MG63 (cell line): ENCODE measurements at regions not wholly inside any gene's neighbourhood (a gene's known extent, or its start where the extent isn't known, plus 50 kb on each side); places are given as distances from the start of the nearest gene placed in this dataset.
A peak's percentile ranks its signal among the peaks of the same experiment; 100 is the strongest.

ENCODE experiments used
- DNase-seq: peaks from one replicate; pipeline ENCODE4 v3.0.0-alpha.2; 2020
- H3K27me3 ChIP-seq: fragments of 250-450 bp; sonication (Bioruptor Pico); 2 replicates; pipeline ENCODE4 v1.5.1; 2020; ENCODE audit warnings: mild to moderate bottlenecking, moderate library complexity
- H3K36me3 ChIP-seq: fragments of 250-450 bp; sonication (Bioruptor Pico); 2 replicates; pipeline ENCODE4 v1.5.1; 2020; ENCODE audit warnings: mild to moderate bottlenecking, moderate library complexity
- H3K4me3 ChIP-seq: fragments of 250-450 bp; sonication (Bioruptor Pico); 2 replicates; pipeline ENCODE4 v1.5.1; 2020; ENCODE audit warnings: mild to moderate bottlenecking, moderate library complexity
- H3K9me3 ChIP-seq: fragments of 250-450 bp; sonication (Bioruptor Pico); 2 replicates; pipeline ENCODE4 v1.5.1; 2020; ENCODE audit warnings: mild to moderate bottlenecking, moderate library complexity

- no peak overlapping the region for H3K4me3 ChIP-seq
Measured at GRCh38 chr17:63249256-63250004, 196.7 kb downstream of the CYB561 start.

DNA sequence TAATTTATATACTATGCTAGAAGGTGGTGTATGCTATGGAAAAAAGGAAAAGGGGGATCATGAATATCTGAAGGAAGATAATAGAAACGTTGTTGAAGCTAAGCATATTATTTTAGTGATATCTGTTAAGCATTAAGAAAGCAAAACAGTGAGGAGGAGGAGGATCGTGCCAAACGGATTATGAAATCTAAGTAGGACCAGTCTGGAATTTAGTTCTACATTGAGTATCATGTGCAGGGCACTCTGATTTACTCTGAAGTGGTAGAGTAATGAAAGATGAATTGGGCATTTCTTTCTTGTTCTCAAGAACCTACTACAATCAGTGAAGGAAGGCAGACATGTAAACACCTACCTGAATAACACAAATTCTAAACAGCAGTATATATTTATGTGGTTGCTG is 195.3 kb downstream of the CYB561 start:
- no peak for DNase-seq
- H3K4me3 ChIP-seq, result no peak overlapping the region

More at GRCh38 chr17:63249256-63250004, 196.7 kb downstream of the CYB561 start:
- H3K9me3 ChIP-seq, result peaks cover 3% of the 10 kb centered on the region
- H3K36me3 ChIP-seq, result no peaks in the 10 kb centered on the region
- no peaks in the 10 kb centered on the region for H3K27me3 ChIP-seq
- DNase-seq, result no peak

GRCh38 chr17:63258785-63259184 is 187.3 kb downstream of the CYB561 start:
- Histone ChIP-seq H3K9me3 (peaks cover 11% of the 10 kb centered on the region), H3K36me3 (no peaks in the 10 kb centered on the region), H3K27me3 (no peaks in the 10 kb centered on the region), H3K4me3 (no peak overlapping the region)
- no peak for DNase-seq

More for the DNA sequence above, 195.3 kb downstream of the CYB561 start:
- Histone ChIP-seq H3K9me3 (peaks cover 11% of the 10 kb centered on the region), H3K36me3 (no peaks in the 10 kb centered on the region), H3K27me3 (no peaks in the 10 kb centered on the region)

- H3K36me3 ChIP-seq, result no peaks in the 10 kb centered on the region; the same call in 1 of the 2 replicates
- no peaks in the 10 kb centered on the region for H3K27me3 ChIP-seq
- no peak overlapping the region for H3K4me3 ChIP-seq
- no peak for DNase-seq
- H3K9me3 ChIP-seq, result no peaks in the 10 kb centered on the region
Measured at GRCh38 chr17:63262751-63263476, 183.2 kb downstream of the CYB561 start.

DNA sequence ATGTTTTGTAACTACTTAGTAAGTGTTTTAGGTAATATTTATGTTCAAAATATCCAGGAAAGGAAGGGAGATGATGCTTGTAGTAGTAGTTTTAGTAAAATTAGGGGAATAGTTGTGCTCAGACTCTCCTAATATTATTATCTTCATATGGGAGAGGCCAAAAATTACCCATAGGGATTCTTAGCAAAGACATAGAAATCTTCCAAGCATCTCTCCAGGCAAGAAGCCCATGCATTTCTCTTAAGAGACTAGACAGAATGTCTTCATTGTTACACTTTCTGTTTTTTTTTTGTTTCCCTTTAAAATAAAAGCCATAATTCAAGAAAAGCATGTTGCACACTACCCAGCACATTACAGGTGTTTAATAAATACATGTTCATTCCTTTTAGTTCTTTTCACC is 180.6 kb downstream of the CYB561 start:
- Histone ChIP-seq H3K9me3 (no peaks in the 10 kb centered on the region), H3K4me3 (no peak overlapping the region), H3K27me3 (no peaks in the 10 kb centered on the region), H3K36me3 (no peaks in the 10 kb centered on the region; the same call in 1 of the 2 replicates)
- no peak for DNase-seq

DNA sequence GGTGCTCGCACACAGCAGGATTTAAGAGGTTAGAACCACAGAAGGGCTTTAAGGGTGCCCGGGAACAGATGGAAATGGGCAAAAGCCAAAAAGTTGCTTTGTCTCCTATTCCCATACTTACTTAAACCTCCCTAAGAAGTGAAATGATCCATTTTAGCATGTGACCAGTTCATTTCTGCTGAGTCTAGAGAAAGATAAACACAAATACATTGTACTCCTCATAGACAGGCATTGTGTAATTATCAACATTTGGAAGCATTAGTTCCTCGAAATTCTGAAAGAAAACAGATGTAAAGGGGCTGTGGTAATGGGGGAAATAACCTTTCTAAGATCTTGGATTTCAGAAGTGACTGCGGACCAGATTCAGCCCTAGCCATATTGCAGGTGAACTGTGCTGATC is 178.3 kb downstream of the CYB561 start:
- H3K4me3 ChIP-seq, result no peak overlapping the region
- H3K27me3 ChIP-seq, result no peaks in the 10 kb centered on the region
- peaks cover 2% of the 10 kb centered on the region; the same call in 1 of the 2 replicates for H3K9me3 ChIP-seq
- H3K36me3 ChIP-seq, result no peaks in the 10 kb centered on the region; the same call in 1 of the 2 replicates
- DNase-seq, result no peak

GRCh38 chr17:63268827-63269226 is 177.3 kb downstream of the CYB561 start:
- Histone ChIP-seq H3K4me3 (no peak overlapping the region), H3K36me3 (no peaks in the 10 kb centered on the region; the same call in 1 of the 2 replicates), H3K9me3 (peaks cover 2% of the 10 kb centered on the region; the same call in 1 of the 2 replicates), H3K27me3 (no peaks in the 10 kb centered on the region)
- DNase-seq, result no peak

- peaks cover 2% of the 10 kb centered on the region; the same call in 1 of the 2 replicates for H3K9me3 ChIP-seq
- no peaks in the 10 kb centered on the region; the same call in 1 of the 2 replicates for H3K36me3 ChIP-seq
- DNase-seq, result no peak
- H3K4me3 ChIP-seq, result no peak overlapping the region
- H3K27me3 ChIP-seq, result no peaks in the 10 kb centered on the region
Measured at GRCh38 chr17:63270610-63271009, 175.5 kb downstream of the CYB561 start.

DNA sequence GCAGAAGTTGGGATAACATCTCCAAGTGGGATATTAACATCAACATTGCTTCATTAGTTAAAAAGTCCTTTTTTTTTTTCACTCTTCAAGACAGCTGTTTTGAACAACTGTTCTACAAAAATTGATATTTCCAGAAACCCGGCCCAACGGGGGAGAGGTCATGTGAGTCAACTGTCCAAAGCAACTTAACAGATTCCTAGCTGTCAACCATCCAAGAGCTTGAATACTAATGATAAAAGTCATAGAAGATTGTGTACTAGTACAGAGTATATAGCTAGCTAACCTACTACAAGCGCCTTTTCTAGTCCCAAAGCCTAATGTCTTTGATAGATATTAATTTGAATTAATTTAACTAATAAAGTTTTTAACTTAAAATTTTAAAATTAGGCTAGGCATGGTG is 172.0 kb downstream of the CYB561 start:
- no peak overlapping the region for H3K4me3 ChIP-seq
- H3K27me3 ChIP-seq, result no peaks in the 10 kb centered on the region
- H3K36me3 ChIP-seq, result no peaks in the 10 kb centered on the region
- peaks cover 2% of the 10 kb centered on the region; the same call in 1 of the 2 replicates for H3K9me3 ChIP-seq
- DNase-seq, result peak; percentile 42

DNA sequence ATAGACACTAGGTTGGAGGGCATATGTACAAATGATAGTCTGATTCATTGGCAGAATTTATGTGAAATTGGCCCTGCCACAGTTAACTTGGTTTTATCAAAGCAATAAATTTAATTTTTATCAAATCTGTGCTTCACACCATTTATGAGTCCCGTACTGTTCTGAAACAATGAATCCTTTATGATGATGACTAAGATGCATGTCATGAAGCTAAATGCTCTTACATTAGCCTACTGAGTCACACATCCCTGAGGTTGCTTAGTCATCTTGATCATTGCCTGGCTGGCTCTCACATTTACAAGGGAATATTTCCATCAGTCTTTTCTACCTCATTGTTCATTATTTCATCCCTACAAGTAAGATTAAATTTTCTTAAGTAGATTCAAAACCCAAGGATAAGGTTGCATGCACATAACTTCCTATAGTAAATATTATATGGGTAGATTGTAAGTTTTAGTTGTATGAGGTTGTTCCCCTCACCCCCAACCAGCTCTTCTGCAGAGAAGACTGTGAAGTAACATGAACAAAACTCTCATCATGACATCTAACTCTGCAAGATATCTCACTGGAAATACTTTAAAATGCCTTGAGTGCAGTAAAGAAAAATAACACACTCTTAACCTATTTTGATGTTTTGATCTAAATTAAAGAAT is 170.7 kb downstream of the CYB561 start:
- peak; percentile 69 for DNase-seq

DNA sequence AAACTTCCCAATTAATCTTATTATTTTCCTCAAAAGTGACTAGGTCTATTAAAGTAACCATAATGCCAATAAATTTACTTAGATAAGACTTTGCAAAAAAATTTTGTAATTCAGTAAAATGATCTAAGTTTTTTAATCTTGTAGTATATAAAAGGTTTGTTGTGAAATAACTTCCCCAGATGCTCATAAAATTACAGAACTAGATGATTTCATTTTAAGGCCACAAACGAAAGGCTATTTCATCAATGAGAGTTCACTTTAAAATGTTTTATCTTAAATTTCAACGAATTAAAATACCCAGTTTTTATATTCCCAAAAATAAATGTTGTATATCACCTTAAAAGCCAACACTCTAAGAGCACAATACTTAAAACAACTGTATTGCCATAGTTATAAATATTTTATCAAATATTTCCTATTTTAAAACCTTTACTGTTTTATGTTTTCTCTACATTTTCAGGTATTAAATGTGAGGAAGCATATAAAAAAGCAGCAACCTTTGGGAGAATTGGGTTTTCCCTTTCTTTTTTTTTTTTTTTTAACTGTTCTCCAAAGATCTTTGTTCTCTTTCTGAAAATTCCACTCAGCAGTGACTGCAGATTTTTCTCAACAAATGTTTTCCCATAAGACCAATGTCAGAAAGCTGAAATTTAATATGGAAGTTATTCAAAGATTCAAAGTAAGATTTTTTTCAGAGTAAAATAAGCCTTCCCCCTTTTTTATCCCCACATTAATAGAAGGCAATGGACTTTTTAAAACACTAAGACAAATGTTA is 169.9 kb downstream of the CYB561 start:
- DNase-seq, result no peak
- Histone ChIP-seq H3K9me3 (peaks cover 2% of the 10 kb centered on the region; the same call in 1 of the 2 replicates), H3K4me3 (no peak overlapping the region), H3K36me3 (no peaks in the 10 kb centered on the region), H3K27me3 (no peaks in the 10 kb centered on the region)

More for the DNA sequence above, 170.7 kb downstream of the CYB561 start:
- Histone ChIP-seq H3K9me3 (peaks cover 2% of the 10 kb centered on the region; the same call in 1 of the 2 replicates), H3K4me3 (no peak overlapping the region), H3K36me3 (no peaks in the 10 kb centered on the region), H3K27me3 (no peaks in the 10 kb centered on the region)

- Histone ChIP-seq H3K27me3 (no peaks in the 10 kb centered on the region), H3K4me3 (no peak overlapping the region), H3K36me3 (no peaks in the 10 kb centered on the region), H3K9me3 (peaks cover under 1% of the 10 kb centered on the region; the same call in 1 of the 2 replicates)
- no peak for DNase-seq
Measured at GRCh38 chr17:63276821-63277220, 169.3 kb downstream of the CYB561 start.

GRCh38 chr17:63277629-63278028 is 168.5 kb downstream of the CYB561 start:
- no peak overlapping the region for H3K4me3 ChIP-seq
- DNase-seq, result no peak
- H3K9me3 ChIP-seq, result no peaks in the 10 kb centered on the region; the same call in 1 of the 2 replicates
- H3K27me3 ChIP-seq, result no peaks in the 10 kb centered on the region
- no peaks in the 10 kb centered on the region for H3K36me3 ChIP-seq

GRCh38 chr17:63278728-63279442 is 167.2 kb downstream of the CYB561 start:
- H3K4me3 ChIP-seq, result no peak overlapping the region
- peaks cover 3% of the 10 kb centered on the region; the same call in 1 of the 2 replicates for H3K9me3 ChIP-seq
- no peaks in the 10 kb centered on the region for H3K27me3 ChIP-seq
- no peak for DNase-seq
- H3K36me3 ChIP-seq, result no peaks in the 10 kb centered on the region

DNA sequence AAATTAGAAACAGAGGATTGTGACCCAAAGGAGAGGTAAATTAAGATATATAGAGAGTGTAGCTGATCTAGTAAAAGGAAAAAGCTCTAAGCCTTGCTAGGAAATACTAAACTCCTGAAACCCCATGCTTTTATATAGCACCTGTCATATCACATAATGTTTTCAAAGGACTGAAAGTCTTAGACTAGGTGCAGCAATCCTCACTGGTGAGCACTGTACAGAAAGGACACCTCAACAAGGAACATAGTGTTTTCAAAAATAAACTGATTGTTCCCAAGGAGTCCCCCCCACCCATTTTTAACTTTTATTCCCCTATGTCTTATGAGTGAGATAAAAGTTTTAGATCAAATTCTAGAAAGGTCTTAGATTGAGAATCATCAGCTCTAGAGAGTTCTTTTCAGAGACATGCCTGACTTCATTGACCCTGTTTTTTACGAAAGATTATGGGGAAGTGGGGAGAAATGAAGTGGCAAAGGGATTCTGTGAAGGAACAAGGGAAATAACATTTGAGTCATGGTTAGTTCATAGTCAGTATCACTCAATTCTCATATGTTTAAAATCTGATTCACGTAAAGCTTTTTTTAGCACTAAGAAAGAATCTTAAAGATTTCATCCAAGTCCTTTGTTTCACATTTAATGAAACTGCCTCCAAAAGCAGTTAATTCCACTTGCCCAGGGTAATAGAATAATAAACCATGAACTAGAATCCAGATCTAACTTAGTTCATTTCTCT is 166.4 kb downstream of the CYB561 start:
- Histone ChIP-seq H3K27me3 (no peaks in the 10 kb centered on the region), H3K36me3 (no peaks in the 10 kb centered on the region), H3K4me3 (peak overlapping the region; percentile 10; the same call in 1 of the 2 replicates), H3K9me3 (peaks cover 4% of the 10 kb centered on the region; the same call in 1 of the 2 replicates)
- no peak for DNase-seq
